Astrocyte (in vitro differentiated cells and primary cell): ENCODE measurements at regions not wholly inside any gene's neighbourhood (a gene's known extent, or its start where the extent isn't known, plus 50 kb on each side); places are given as distances from the start of the nearest gene placed in this dataset.
"Not testable (repeated sequence)": the region's sequence is repeated elsewhere in the genome, so short reads cannot be mapped to it uniquely, and the experiment has no call there.

Source experiments
- DNase-seq: peaks from one replicate; pipeline ENCODE4 v3.0.0-alpha.2; 2010; ENCODE audit warnings: low read depth
- FAIRE-seq: peaks from 2 replicates; lab custom pipeline; 2011; peaks lifted over from hg19 to GRCh38; lab: Jason Lieb, UNC
- H2AFZ ChIP-seq: 2 replicates; pipeline ENCODE4 v1.6.0; 2012; ENCODE audit warnings: low read depth, low read length, inconsistent platforms
- H3K27ac ChIP-seq: 2 replicates; pipeline ENCODE4 v1.5.1; 2011; ENCODE audit warnings: low read depth, low read length, inconsistent platforms
- H3K27me3 ChIP-seq: 2 replicates; pipeline ENCODE4 v1.6.0; 2011; ENCODE audit warnings: low read length, inconsistent platforms; ENCODE audit not compliant: insufficient read depth
- H3K36me3 ChIP-seq: 2 replicates; pipeline ENCODE4 v1.5.1; 2011; ENCODE audit warnings: low read length, inconsistent platforms; ENCODE audit not compliant: insufficient read depth
- H3K4me1 ChIP-seq: 2 replicates; pipeline ENCODE4 v1.5.1; 2011; ENCODE audit warnings: low read length, inconsistent platforms; ENCODE audit not compliant: insufficient read depth
- H3K4me2 ChIP-seq: 2 replicates; pipeline ENCODE4 v1.6.0; 2012; ENCODE audit warnings: low read length, inconsistent platforms
- H3K4me3 ChIP-seq: 2 replicates; pipeline ENCODE4 v1.5.1; 2011; ENCODE audit warnings: low read depth, mild to moderate bottlenecking, low read length, inconsistent platforms; ENCODE audit not compliant: insufficient read depth
- H3K79me2 ChIP-seq: 2 replicates; pipeline ENCODE4 v1.6.0; 2012; ENCODE audit warnings: mild to moderate bottlenecking, low read length, inconsistent platforms; ENCODE audit not compliant: insufficient read depth
- H3K9ac ChIP-seq: 2 replicates; pipeline ENCODE4 v1.6.0; 2012; ENCODE audit warnings: mild to moderate bottlenecking, low read length, inconsistent platforms
- H3K9me3 ChIP-seq: 2 replicates; pipeline ENCODE4 v1.5.1; 2012; ENCODE audit warnings: low read depth, mild to moderate bottlenecking, low read length, inconsistent platforms; ENCODE audit not compliant: insufficient read depth
- H4K20me1 ChIP-seq: 2 replicates; pipeline ENCODE4 v1.6.0; 2012; ENCODE audit warnings: low read length, inconsistent platforms; ENCODE audit not compliant: insufficient read depth
- H3K27ac Mint-ChIP-seq: one replicate; pipeline ENCODE4 v1.8.0; 2021; ENCODE audit warnings: mild to moderate bottlenecking, mixed read lengths; ENCODE audit not compliant: unreplicated experiment
- H3K27me3 Mint-ChIP-seq: one replicate; pipeline ENCODE4 v1.8.0; 2021; ENCODE audit warnings: low read depth, mixed read lengths; ENCODE audit not compliant: unreplicated experiment
- H3K36me3 Mint-ChIP-seq: one replicate; pipeline ENCODE4 v1.8.0; 2021; ENCODE audit warnings: low read depth, mixed read lengths; ENCODE audit not compliant: unreplicated experiment
- H3K4me1 Mint-ChIP-seq: one replicate; pipeline ENCODE4 v1.8.0; 2021; ENCODE audit warnings: low read depth, mixed read lengths; ENCODE audit not compliant: unreplicated experiment
- H3K4me3 Mint-ChIP-seq: one replicate; pipeline ENCODE4 v1.8.0; 2021; ENCODE audit warnings: mild to moderate bottlenecking, moderate library complexity, mixed read lengths; ENCODE audit not compliant: unreplicated experiment
- H3K9me3 Mint-ChIP-seq: one replicate; pipeline ENCODE4 v1.8.0; 2021; ENCODE audit warnings: mild to moderate bottlenecking, mixed read lengths; ENCODE audit not compliant: unreplicated experiment
- CTCF ChIP-seq: IDR thresholded peaks from 2 replicates; pipeline ENCODE4 v1.5.1; 2011; ENCODE audit warnings: low read depth, mild to moderate bottlenecking, inconsistent platforms, low read length, moderate library complexity; ENCODE audit not compliant: insufficient read depth
- EZH2 ChIP-seq: IDR thresholded peaks from 2 replicates; pipeline ENCODE4 v1.6.1; 2012; ENCODE audit warnings: mild to moderate bottlenecking, low read length, inconsistent platforms; ENCODE audit not compliant: insufficient read depth

DNA sequence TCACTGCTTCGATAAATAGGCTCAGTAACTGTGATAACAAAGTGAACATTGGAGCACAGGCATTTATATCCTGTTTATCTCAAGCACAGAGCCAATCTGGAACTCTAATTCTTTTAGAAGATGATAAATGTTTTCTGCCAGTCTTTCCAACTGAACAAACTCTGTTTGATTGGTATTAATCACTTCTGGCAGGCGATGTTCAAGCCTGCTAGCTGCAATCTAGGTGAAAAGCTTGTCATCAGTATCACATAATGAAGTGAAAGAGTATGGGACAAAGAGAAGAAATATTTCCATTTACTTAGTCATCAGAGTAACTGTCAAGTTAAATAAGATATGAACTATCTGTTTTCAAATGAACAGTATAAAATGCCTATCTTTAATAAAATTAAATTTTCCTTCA lies 577.3 kb downstream of the VGLL3 start:
- Mint-ChIP-seq H3K4me1 (no peaks in the 10 kb centered on the region), H3K9me3 (no peaks in the 10 kb centered on the region), H3K4me3 (no peak overlapping the region), H3K27me3 (no peaks in the 10 kb centered on the region), H3K36me3 (no peaks in the 10 kb centered on the region), H3K27ac (no peak overlapping the region)
- Histone ChIP-seq H3K27ac (no peak overlapping the region), H3K79me2 (no peaks in the 10 kb centered on the region), H3K4me2 (no peak overlapping the region), H3K27me3 (no peaks in the 10 kb centered on the region), H4K20me1 (no peaks in the 10 kb centered on the region), H3K36me3 (no peaks in the 10 kb centered on the region), H3K4me1 (no peaks in the 10 kb centered on the region), H3K4me3 (no peak overlapping the region), H3K9me3 (no peaks in the 10 kb centered on the region), H2AFZ (no peak overlapping the region), H3K9ac (no peak overlapping the region)
- FAIRE-seq (no peak), DNase-seq (no peak)
- TF ChIP-seq EZH2 (no peak), CTCF (no peak)

- Histone ChIP-seq H2AFZ (no peak overlapping the region), H3K4me2 (no peak overlapping the region), H3K4me3 (no peak overlapping the region), H3K36me3 (no peaks in the 10 kb centered on the region), H3K4me1 (no peaks in the 10 kb centered on the region), H3K9me3 (no peaks in the 10 kb centered on the region), H3K27ac (no peak overlapping the region), H3K79me2 (no peaks in the 10 kb centered on the region), H3K27me3 (no peaks in the 10 kb centered on the region), H3K9ac (no peak overlapping the region), H4K20me1 (no peaks in the 10 kb centered on the region)
- FAIRE-seq: no peak
- Mint-ChIP-seq H3K27me3 (no peaks in the 10 kb centered on the region), H3K9me3 (no peaks in the 10 kb centered on the region), H3K4me3 (no peak overlapping the region), H3K4me1 (peaks cover 4% of the 10 kb centered on the region), H3K36me3 (no peaks in the 10 kb centered on the region), H3K27ac (no peak overlapping the region)
- no peak for TF ChIP-seq CTCF
- TF ChIP-seq EZH2: no peak
- DNase-seq: no peak
Measured at GRCh38 chr3:86410587-86410986, 580.4 kb downstream of the VGLL3 start.

DNA sequence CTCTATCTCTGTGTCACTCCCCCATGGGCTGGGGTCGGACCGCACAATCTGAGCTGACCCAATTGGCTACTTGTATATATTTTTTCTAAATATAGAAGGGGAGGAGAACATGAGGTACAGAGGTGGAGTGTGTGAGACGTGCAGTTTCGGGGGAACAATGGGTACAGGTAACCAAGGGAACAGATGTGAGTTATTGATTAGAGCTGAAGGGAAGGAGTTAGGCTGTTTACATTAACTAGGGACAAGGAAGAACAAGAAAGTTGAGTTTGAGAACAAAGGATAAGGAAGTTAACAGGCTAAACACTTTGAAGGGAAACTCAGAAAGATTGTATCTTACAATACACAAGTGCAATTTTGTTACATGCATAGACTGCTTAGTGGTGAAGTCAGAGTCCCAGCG lies 601.2 kb downstream of the VGLL3 start:
- not testable (repeated sequence) for H3K36me3 Mint-ChIP-seq, H3K9me3 ChIP-seq, H3K4me1 Mint-ChIP-seq, H3K4me2 ChIP-seq, H3K4me3 ChIP-seq, H4K20me1 ChIP-seq, H3K4me3 Mint-ChIP-seq, DNase-seq, H3K27ac Mint-ChIP-seq, FAIRE-seq, H3K4me1 ChIP-seq, H3K36me3 ChIP-seq, H3K27me3 ChIP-seq, H3K79me2 ChIP-seq, H3K9ac ChIP-seq, H2AFZ ChIP-seq, H3K9me3 Mint-ChIP-seq, H3K27me3 Mint-ChIP-seq, H3K27ac ChIP-seq
